WERI-Rb-1 (cell line): ENCODE measurements at regions not wholly inside any gene's neighbourhood (a gene's known extent, or its start where the extent isn't known, plus 50 kb on each side); places are given as distances from the start of the nearest gene placed in this dataset.

Source experiments
- DNase-seq: peaks from one replicate; pipeline ENCODE4 v3.0.0-alpha.2; 2020
- H3K27ac ChIP-seq: fragments of 250-450 bp; sonication (Bioruptor Pico); 2 replicates; pipeline ENCODE4 v1.5.1; 2020; ENCODE audit warnings: mild to moderate bottlenecking, moderate library complexity
- H3K27me3 ChIP-seq: fragments of 250-450 bp; sonication (Bioruptor Pico); 2 replicates; pipeline ENCODE4 v1.5.1; 2021; ENCODE audit warnings: mild to moderate bottlenecking, low read depth, moderate library complexity; ENCODE audit not compliant: insufficient read depth, severe bottlenecking
- H3K36me3 ChIP-seq: fragments of 250-450 bp; sonication (Bioruptor Pico); 2 replicates; pipeline ENCODE4 v1.5.1; 2020; ENCODE audit warnings: mild to moderate bottlenecking, moderate library complexity
- H3K4me3 ChIP-seq: 2 replicates; pipeline ENCODE4 v1.5.1; 2011; ENCODE audit warnings: low read depth, mild to moderate bottlenecking, control low read depth, low read length
- H3K9me3 ChIP-seq: fragments of 250-450 bp; sonication (Bioruptor Pico); 2 replicates; pipeline ENCODE4 v1.5.1; 2021; ENCODE audit warnings: mild to moderate bottlenecking, moderate library complexity; ENCODE audit not compliant: severe bottlenecking
- TF ChIP-seq, protein P1 (sequence below): IDR thresholded peaks from 2 replicates; pipeline ENCODE4 v1.5.1; 2011; ENCODE audit warnings: low read depth, mild to moderate bottlenecking, control low read depth, inconsistent platforms, low read length

GRCh38 chr3:164577667-164578210, 500.6 kb downstream of the SI start:
- H3K36me3 ChIP-seq, result no peaks in the 10 kb centered on the region
- H3K4me3 ChIP-seq, result no peak overlapping the region
- no peak overlapping the region for H3K27ac ChIP-seq
- TF ChIP-seq, protein P1, sequence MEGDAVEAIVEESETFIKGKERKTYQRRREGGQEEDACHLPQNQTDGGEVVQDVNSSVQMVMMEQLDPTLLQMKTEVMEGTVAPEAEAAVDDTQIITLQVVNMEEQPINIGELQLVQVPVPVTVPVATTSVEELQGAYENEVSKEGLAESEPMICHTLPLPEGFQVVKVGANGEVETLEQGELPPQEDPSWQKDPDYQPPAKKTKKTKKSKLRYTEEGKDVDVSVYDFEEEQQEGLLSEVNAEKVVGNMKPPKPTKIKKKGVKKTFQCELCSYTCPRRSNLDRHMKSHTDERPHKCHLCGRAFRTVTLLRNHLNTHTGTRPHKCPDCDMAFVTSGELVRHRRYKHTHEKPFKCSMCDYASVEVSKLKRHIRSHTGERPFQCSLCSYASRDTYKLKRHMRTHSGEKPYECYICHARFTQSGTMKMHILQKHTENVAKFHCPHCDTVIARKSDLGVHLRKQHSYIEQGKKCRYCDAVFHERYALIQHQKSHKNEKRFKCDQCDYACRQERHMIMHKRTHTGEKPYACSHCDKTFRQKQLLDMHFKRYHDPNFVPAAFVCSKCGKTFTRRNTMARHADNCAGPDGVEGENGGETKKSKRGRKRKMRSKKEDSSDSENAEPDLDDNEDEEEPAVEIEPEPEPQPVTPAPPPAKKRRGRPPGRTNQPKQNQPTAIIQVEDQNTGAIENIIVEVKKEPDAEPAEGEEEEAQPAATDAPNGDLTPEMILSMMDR, result no peak
- DNase-seq, result no peak
- H3K27me3 ChIP-seq, result no peaks in the 10 kb centered on the region
- H3K9me3 ChIP-seq, result no peaks in the 10 kb centered on the region

DNA sequence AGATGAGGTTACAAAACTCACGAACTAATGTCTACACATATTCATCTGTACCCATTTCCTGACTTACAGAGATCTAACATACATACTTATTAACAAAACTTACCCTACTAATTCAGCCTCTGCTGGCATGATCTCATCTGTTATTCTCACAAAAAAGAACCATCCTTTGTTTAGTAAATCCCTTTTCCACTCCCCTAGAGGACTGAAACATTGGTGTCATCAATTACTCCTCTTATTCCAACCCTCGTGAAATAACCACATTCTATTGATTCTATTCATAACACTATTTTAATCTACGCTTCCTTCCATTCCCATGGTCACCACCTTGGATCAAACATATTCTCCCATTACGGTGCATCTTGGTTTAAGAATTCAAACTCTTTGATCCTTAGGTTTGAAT, 505.9 kb downstream of the SI start:
- Histone ChIP-seq H3K27ac (no peak overlapping the region), H3K27me3 (no peaks in the 10 kb centered on the region), H3K36me3 (no peaks in the 10 kb centered on the region), H3K4me3 (no peak overlapping the region), H3K9me3 (no peaks in the 10 kb centered on the region)
- DNase-seq, result no peak
- TF ChIP-seq, protein P1, result no peak

- H3K27me3 ChIP-seq, result no peaks in the 10 kb centered on the region
- H3K36me3 ChIP-seq, result no peaks in the 10 kb centered on the region
- no peak overlapping the region for H3K27ac ChIP-seq
- DNase-seq, result no peak
- H3K9me3 ChIP-seq, result no peaks in the 10 kb centered on the region
- no peak overlapping the region for H3K4me3 ChIP-seq
- TF ChIP-seq, protein P1, result peak; percentile 18; the same call in 1 of the 2 replicates
Measured at GRCh38 chr3:164550857-164551256, 527.4 kb downstream of the SI start.

GRCh38 chr3:164539215-164539614, 539.1 kb downstream of the SI start:
- Histone ChIP-seq H3K27me3 (no peaks in the 10 kb centered on the region), H3K4me3 (no peak overlapping the region), H3K9me3 (no peaks in the 10 kb centered on the region), H3K36me3 (no peaks in the 10 kb centered on the region), H3K27ac (no peak overlapping the region)
- no peak for DNase-seq
- TF ChIP-seq, protein P1, result no peak

GRCh38 chr3:164537485-164537884, 540.8 kb downstream of the SI start:
- DNase-seq, result no peak
- Histone ChIP-seq H3K9me3 (no peaks in the 10 kb centered on the region), H3K36me3 (no peaks in the 10 kb centered on the region), H3K27ac (no peak overlapping the region), H3K27me3 (no peaks in the 10 kb centered on the region), H3K4me3 (no peak overlapping the region)
- TF ChIP-seq, protein P1, result no peak

- H3K27me3 ChIP-seq, result no peaks in the 10 kb centered on the region
- TF ChIP-seq, protein P1, result no peak
- no peaks in the 10 kb centered on the region for H3K36me3 ChIP-seq
- no peak for DNase-seq
- H3K27ac ChIP-seq, result no peak overlapping the region
- no peak overlapping the region for H3K4me3 ChIP-seq
- no peaks in the 10 kb centered on the region for H3K9me3 ChIP-seq
Measured at GRCh38 chr3:164533275-164533674, 545.0 kb downstream of the SI start.
